Suprapubic skin (tissue), 4 donors: ENCODE measurements at regions not wholly inside any gene's neighbourhood (a gene's known extent, or its start where the extent isn't known, plus 50 kb on each side); places are given as distances from the start of the nearest gene placed in this dataset.

Source experiments
- DNase-seq, 2 donors: peaks; one replicate each; pipeline ENCODE4 v3.0.0-alpha.2; 2019; ENCODE audit warnings: low spot score in 2 of 2
- H3K27ac ChIP-seq: fragments of 200-600 bp; sonication (generic); one replicate; pipeline ENCODE4 v1.5.1; 2019
- H3K27me3 ChIP-seq: fragments of 200-600 bp; sonication (generic); one replicate; pipeline ENCODE4 v1.5.1; 2019
- H3K36me3 ChIP-seq: fragments of 200-600 bp; sonication (generic); one replicate; pipeline ENCODE4 v1.5.1; 2019
- H3K4me1 ChIP-seq: fragments of 200-600 bp; sonication (generic); one replicate; pipeline ENCODE4 v1.5.1; 2019
- H3K4me3 ChIP-seq: fragments of 200-600 bp; sonication (generic); one replicate; pipeline ENCODE4 v1.5.1; 2019; ENCODE audit warnings: mild to moderate bottlenecking
- H3K9me3 ChIP-seq: fragments of 200-600 bp; sonication (generic); one replicate; pipeline ENCODE4 v1.5.1; 2019
- CTCF ChIP-seq, 2 donors: fragments of 200-600 bp in 1 of 2; fragments of 450-650 bp in 1 of 2; sonication (generic) in 1 of 2; IDR thresholded peaks; one replicate each; pipeline ENCODE4 v1.5.1; 2016 to 2019; ENCODE audit warnings: antibody characterized with exemption in 2 of 2, mild to moderate bottlenecking in 1 of 2, moderate library complexity in 1 of 2
- EP300 ChIP-seq: sonication (generic); formaldehyde crosslinking; IDR thresholded peaks from one replicate; pipeline ENCODE4 v1.6.1; 2017; ENCODE audit warnings: antibody characterized with exemption
- POLR2A ChIP-seq, 2 donors: fragments of 450-650 bp; IDR thresholded peaks; one replicate each; pipeline ENCODE4 v1.6.1; 2017; ENCODE audit warnings: antibody characterized with exemption in 2 of 2, mild to moderate bottlenecking in 2 of 2, moderate library complexity in 2 of 2
- POLR2AphosphoS5 ChIP-seq, 3 donors: sonication (generic); formaldehyde crosslinking; IDR thresholded peaks; one replicate each; pipeline ENCODE4 v1.6.1; 2017; ENCODE audit warnings: antibody characterized with exemption in 3 of 3
- WGBS: methylation state at CpG from one replicate; pipeline ENCODE4 v1.1.5; 2018; 5-methylcytosine and 5-hydroxymethylcytosine counted together

DNA sequence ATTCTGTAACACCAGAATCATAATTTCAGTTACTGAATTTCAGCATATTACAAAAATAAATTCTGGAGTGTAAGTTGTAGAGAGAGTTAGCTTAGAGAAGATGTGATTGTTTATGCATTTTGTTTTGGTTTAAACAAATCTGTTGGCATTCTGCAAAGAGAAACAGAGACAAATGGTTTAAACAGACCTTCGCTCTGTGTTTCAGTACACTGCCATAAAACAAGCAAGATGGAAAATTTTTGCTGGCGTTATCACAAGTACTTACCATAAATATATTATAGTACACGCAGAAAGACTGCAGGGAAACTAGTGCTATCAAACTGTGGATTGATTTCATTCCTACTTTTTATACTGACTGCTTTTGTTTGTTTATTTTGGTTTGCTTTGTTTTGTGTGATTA is 850.3 kb upstream of the FOXG1 start:
- Histone ChIP-seq H3K27ac (no peak overlapping the region), H3K4me1 (no peaks in the 10 kb centered on the region), H3K27me3 (no peaks in the 10 kb centered on the region), H3K4me3 (no peak overlapping the region), H3K9me3 (no peaks in the 10 kb centered on the region), H3K36me3 (no peaks in the 10 kb centered on the region)
- WGBS = 76% methylated on average over 3 of the region's 3 CpGs
- DNase-seq = no peak
- TF ChIP-seq POLR2AphosphoS5 (IDR thresholded peaks at IDR 0.05) (no peak), EP300 (no peak), CTCF (IDR thresholded peaks at IDR 0.05) (no peak), POLR2A (IDR thresholded peaks at IDR 0.05) (no peak)

DNA sequence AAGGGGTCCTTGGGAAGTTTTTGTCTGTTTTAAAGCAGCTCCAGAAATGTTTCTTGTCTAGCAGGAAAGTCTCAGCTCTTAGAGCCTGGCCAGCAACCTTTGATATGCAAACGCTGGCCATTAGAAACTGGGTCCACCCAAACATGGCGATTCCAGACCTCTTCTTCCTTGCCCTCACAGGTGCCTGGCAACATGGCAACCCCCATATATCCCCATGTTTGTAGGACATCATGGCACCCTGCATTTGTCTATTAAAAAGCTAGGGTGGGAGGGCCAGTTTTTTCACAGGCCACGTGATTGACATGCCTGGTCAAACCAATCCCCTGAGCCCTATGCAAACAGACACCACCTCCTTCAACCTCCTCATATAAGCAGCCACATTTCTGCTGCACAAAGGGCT is 848.7 kb upstream of the FOXG1 start:
- TF ChIP-seq CTCF (IDR thresholded peaks at IDR 0.05) (no peak), POLR2A (IDR thresholded peaks at IDR 0.05) (no peak), EP300 (no peak), POLR2AphosphoS5 (IDR thresholded peaks at IDR 0.05) (no peak)
- Histone ChIP-seq H3K27me3 (no peaks in the 10 kb centered on the region), H3K27ac (no peak overlapping the region), H3K4me1 (no peaks in the 10 kb centered on the region), H3K9me3 (no peaks in the 10 kb centered on the region), H3K4me3 (no peak overlapping the region), H3K36me3 (no peaks in the 10 kb centered on the region)
- DNase-seq = no peak
- WGBS = 77% methylated on average over 3 of the region's 3 CpGs

GRCh38 chr14:27927519-27927918 is 839.1 kb upstream of the FOXG1 start:
- no peak for TF ChIP-seq EP300
- Histone ChIP-seq H3K36me3 (no peaks in the 10 kb centered on the region), H3K4me1 (no peaks in the 10 kb centered on the region), H3K27ac (no peak overlapping the region), H3K27me3 (no peaks in the 10 kb centered on the region), H3K9me3 (no peaks in the 10 kb centered on the region), H3K4me3 (no peak overlapping the region)
- no peak for DNase-seq

GRCh38 chr14:27929797-27930347 is 836.7 kb upstream of the FOXG1 start:
- TF ChIP-seq POLR2AphosphoS5 (IDR thresholded peaks at IDR 0.05) (no peak), POLR2A (IDR thresholded peaks at IDR 0.05) (no peak), EP300 (no peak), CTCF (IDR thresholded peaks at IDR 0.05) (no peak)
- no peaks in the 10 kb centered on the region for H3K4me1 ChIP-seq
- 80% methylated on average over 1 of the region's 1 CpG for WGBS
- no peaks in the 10 kb centered on the region for H3K9me3 ChIP-seq
- no peak overlapping the region for H3K27ac ChIP-seq
- no peak for DNase-seq
- H3K36me3 ChIP-seq = no peaks in the 10 kb centered on the region
- H3K27me3 ChIP-seq = no peaks in the 10 kb centered on the region
- H3K4me3 ChIP-seq = no peak overlapping the region

- Histone ChIP-seq H3K4me1 (no peaks in the 10 kb centered on the region), H3K4me3 (no peak overlapping the region), H3K9me3 (no peaks in the 10 kb centered on the region), H3K27me3 (no peaks in the 10 kb centered on the region), H3K27ac (no peak overlapping the region), H3K36me3 (no peaks in the 10 kb centered on the region)
- WGBS = 47% methylated on average over 1 of the region's 1 CpG
- DNase-seq = no peak
- no peak for TF ChIP-seq POLR2AphosphoS5 (IDR thresholded peaks at IDR 0.05)
- TF ChIP-seq EP300 = no peak
- no peak for TF ChIP-seq CTCF (IDR thresholded peaks at IDR 0.05)
- TF ChIP-seq POLR2A (IDR thresholded peaks at IDR 0.05) = no peak
Observed at GRCh38 chr14:27938392-27938791, 828.2 kb upstream of the FOXG1 start.

GRCh38 chr14:27945512-27945911 is 821.1 kb upstream of the FOXG1 start:
- Histone ChIP-seq H3K36me3 (no peaks in the 10 kb centered on the region), H3K4me3 (no peak overlapping the region), H3K9me3 (no peaks in the 10 kb centered on the region), H3K27me3 (no peaks in the 10 kb centered on the region), H3K4me1 (no peaks in the 10 kb centered on the region), H3K27ac (no peak overlapping the region)
- 79% methylated on average over 4 of the region's 4 CpGs for WGBS
- TF ChIP-seq POLR2A (IDR thresholded peaks at IDR 0.05) (no peak), EP300 (no peak), POLR2AphosphoS5 (IDR thresholded peaks at IDR 0.05) (no peak), CTCF (IDR thresholded peaks at IDR 0.05) (no peak)
- DNase-seq = no peak
